ENCODE measurements at regions not wholly inside any gene's neighbourhood (a gene's known extent, or its start where the extent isn't known, plus 50 kb on each side); places are given as distances from the start of the nearest gene placed in this dataset.
"Not testable (repeated sequence)": the region's sequence is repeated elsewhere in the genome, so short reads cannot be mapped to it uniquely, and the experiment has no call there.

DNA sequence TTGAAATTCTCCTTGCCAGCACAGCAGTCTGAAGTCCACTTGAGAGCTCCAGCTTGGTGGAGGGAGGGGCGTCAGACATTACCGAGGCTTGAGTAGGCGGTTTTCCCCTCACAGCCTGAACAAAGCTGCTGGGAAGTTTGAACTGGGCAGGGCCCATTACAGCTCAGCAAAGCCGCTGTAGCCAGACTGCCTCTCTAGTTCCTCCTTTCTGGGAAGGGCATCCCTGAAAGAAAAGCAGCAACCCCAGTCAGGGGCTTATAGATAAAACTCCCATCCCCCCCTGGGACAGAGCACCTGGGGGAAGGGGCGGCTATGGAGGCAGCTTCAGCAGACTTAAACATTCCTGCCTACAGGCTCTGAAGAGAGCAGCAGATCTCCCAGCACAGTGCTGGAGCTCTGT lies 325.3 kb downstream of the GJA1 start:
- no peak for DNase-seq (ENCODE audit: low read depth)

DNA sequence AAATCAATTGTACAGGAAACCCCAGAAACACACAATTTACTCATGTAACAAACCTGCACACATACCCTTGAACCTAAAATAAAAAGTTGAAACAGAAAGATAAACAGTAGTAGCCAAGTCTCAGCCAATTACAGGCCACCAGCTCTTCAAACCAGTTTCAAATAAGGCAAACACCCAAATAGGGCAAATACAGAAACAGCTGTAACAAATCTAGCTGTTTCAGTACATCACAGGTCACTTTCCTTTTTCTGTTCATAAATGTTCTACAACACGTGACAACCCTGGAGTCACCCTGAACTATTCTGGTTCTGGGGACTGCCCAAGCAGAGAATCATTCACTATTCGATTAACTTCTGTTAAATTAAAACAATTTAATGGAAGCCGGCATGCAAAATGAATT lies 329.0 kb downstream of the GJA1 start:
- DNase-seq (ENCODE audit: low read depth) = no peak

DNA sequence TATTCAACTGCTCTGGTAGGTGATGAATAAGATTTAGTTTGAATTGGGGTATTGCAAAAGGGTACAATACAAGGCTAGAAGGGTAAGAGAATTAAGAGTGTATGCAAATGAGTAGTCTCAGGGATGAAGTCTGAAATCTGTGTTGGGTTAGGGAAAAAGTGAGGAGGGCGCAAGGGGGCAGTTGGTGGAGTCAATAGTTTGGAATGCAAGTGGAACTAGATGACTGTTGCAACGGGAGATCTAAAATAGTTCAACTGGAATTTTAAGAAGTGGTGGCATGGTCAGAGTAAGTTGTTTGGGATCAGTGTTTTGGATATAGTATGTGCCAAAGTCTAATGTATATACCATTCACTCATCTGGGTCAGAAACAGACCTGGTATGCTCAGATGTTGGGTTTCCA lies 329.6 kb downstream of the GJA1 start:
- DNase-seq (ENCODE audit: low read depth) = peak; percentile 25

DNA sequence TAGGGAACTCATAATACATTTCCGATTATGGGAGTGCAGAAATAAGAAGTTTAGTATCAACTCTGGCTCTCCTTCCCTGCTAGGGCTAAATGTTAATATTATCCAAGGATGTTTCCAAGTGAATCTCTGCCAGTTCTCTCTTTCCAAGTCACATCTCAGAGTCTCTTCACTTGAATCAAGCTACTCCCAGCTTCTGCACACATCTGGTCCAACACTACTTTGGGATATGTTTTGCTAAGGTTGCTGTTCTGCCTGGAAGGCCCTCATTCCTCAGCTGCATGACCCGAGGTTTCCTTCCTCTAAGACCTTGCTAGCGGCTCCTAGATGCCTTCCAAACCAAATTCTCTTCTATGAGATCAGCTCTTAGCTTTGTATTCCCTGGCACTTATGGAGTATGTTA lies 331.8 kb downstream of the GJA1 start:
- no peak for DNase-seq (ENCODE audit: low read depth)

DNA sequence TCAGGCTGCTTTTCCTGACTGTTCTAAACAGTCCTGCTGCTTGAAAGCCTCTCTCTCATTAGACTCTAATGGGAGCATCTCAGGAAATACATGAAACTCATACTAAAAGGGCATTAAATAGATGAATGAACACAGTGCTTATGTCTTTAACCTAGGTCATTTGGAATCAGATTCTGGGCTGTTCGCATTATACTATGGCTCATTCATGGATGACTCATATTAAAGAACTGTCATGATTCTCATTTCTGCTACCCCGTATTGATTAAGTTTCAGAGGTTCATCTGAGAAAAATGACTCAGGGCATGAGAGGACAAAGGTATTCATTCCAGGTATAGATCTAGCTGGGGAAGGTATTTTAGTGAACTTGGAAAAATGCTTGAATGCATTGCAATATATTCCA lies 335.5 kb downstream of the GJA1 start:
- DNase-seq (ENCODE audit: low read depth) = peak; percentile 10

DNA sequence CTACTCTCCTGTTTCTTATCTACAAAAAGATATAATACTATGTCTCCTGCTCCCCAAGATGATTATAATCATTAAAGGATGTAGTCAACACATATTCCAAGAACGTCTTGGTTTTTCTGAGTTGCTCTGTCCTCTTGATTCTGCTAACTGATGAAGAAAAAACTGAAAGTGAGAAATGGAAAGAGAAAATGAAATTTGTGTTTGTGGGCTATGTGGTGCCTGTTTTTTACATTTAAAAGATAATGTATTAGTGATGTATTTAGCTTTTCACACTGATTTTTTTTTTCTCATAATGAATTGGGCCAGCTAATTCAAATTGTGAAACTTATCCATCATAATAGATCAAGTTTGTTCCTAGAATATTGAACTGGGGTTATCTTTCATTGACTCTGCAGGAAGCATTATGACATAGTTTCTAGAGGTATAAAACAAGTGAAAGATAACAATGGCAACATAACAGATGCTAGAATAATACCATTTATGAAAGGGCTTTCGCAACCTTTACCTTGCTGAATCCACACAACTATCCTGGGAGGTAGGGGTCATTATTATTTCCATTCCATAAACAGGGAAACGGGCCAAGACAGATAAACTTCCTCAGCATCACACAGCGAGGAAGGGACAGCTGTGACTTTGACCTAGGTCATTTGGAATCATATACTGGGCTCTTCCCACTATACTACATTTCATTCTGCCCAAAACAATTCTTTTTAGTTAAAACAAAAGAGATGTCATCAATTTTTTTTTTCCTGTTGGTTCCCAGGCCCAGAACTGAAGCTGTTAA lies 336.7 kb downstream of the GJA1 start:
- DNase-seq (ENCODE audit: low read depth) = no peak

DNA sequence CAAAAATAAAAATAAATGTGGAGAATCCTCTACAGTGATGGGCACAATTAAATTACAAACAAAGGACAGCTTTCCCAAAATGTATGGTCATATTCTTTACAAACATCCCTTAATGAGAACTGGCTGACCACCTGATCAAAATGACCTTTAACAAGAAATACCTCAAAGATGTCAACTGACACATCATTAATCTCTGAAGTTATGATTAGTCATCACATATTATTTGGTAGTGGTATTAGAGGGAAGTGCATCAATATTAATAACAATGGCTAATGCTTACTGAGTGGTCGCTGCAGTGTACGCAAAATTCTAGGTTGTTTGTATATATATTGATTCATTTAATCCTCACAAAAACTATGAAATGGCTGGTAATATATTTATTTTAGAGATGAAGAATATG lies 340.6 kb downstream of the GJA1 start:
- DNase-seq (ENCODE audit: low read depth) = no peak

DNA sequence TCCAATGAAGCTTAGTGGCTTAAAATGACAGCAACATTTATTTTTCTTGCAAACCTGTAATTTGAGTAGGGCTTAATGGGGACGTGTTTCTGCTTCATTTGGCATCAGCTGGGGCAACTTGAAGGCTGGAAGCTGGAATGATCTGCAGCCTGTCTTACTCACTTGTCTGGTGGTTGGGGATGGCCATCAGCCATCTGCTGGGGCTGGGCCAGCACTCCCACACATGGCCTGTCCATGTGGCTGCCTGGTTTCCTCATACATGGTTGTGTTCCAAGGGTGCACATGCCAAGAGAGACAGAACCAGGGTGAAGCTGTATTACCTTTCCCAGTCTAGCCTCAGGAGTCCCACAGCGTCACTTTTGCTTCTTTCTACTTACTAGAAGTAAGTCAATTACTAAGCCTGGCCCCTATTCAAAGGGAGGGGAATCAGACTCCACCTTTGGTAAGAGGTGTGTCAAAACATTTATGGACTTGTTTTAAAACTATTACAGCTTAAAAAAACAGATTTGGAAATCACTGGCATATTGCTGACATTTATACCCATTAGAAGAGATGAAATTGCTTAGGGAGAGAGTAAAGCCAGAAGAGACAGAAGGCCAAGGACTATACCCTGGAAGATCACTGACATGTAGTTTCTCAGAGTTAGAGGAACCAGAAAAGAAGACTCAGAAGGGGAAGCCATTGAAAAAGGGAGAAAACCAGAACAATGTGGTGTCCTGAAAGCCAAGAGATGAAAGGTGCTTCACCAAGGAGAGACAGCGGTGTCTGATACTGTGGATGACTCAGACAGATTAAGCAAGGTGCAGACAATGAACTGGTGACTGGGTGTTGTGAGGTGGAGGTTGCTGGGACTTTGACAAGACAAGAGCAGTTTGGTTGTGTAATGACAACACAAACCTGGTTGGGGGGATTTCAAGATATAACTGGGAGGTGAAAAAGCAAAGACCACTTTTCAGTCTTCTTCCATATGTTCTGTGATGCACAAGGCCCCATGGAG lies 345.2 kb downstream of the GJA1 start:
- peak; percentile 93 for DNase-seq (ENCODE audit: low read depth)

DNA sequence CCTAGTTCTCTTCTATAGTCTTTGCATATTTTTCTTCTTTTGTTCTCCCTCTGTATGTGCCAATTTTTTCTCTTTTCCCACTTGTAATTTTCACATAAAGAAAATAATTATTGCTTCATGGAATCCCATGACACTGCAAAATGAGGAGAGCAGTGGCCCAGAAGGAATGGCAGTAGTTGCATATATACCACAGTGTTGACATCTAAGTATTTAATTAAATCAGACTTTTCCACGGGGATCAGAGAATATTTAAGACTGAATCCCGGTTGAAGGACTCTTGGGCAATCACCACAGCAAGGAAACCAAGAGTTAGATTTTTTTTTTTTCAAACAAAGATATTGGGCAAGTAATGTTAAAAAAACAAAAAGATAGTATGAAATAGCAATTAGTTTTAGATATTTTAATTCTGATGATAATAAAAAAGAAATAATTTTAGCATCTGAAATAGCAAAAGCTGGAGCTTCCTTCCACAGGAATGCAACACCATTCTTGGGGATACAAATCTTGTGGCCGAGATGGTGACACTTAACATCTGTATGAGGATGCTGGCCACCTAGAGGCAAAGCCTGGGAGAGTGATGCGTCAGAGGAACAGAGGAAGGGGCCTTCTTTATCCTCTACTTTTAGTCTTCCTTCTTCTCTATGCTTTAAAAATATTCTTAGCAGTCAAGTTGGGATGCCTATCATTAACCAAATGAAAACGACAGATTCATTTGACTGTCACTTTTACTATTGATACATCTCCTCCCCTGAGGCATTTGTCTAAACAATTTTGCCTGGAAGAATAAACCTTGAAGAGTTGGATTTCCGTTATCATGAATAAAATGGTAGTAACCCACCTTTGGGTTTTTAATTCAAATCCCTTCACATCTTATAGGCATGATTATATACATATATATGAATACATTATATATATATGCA lies 356.2 kb downstream of the GJA1 start:
- no peak for DNase-seq (ENCODE audit: low read depth)

DNA sequence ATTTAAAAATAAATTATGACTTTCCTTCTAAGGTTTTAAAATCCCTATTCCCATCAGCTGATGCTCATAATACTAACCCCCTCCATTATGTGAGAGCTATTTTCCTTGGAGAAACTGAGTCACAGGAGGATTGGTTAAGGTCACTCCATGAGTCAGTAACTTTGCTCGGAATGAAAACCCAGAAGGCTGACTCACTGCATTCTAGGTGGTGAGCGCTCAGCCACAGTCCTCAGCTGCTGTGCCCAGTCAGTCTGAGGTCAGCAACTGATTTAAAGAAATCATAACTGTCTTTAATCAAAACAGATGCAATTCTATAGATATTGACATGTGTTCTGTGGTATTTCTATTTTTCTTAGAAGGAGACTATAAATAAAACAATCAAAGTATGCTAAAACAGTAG lies 359.2 kb downstream of the GJA1 start:
- peak; percentile 89 for DNase-seq (ENCODE audit: low read depth)

DNA sequence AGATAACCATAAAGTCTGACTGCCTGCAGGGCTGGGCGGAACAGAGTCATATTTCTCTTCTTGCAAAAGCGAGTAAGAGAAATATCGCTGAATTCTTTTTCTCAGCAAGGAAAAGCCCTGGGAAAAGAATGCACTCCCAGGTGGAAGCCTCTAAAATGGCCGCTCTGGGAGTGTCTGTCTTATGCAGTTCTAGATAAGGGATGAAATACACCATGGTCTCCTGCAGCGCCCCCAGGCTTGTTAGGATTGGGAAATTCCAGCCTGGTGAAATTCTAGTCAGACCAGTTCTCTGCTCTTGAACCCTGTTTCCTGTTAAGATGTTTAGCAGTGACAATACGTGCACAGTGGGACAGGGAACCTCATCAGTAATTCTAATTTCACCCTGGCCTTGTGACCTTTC lies 362.2 kb downstream of the GJA1 start:
- DNase-seq (ENCODE audit: low read depth) = not testable (repeated sequence)

DNA sequence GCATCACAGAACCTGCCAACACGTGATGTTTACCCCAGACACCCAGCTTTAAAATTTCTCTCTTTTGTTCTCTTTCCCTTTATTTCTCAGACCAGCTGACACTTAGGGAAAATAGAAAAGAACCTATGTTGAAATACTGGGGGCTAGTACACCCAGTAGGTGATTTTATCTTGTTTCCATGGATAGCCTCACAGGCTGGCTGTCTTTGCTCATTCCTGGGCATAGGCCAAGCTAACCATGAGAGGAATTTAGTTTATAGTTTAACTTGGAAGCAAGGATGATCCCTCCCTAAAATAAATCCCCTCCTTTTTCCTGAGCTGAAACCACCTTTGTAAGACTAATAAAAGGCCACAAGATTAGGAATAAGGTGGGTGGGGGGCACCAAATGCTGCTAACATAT lies 362.7 kb downstream of the GJA1 start:
- not testable (repeated sequence) for DNase-seq (ENCODE audit: low read depth)

DNA sequence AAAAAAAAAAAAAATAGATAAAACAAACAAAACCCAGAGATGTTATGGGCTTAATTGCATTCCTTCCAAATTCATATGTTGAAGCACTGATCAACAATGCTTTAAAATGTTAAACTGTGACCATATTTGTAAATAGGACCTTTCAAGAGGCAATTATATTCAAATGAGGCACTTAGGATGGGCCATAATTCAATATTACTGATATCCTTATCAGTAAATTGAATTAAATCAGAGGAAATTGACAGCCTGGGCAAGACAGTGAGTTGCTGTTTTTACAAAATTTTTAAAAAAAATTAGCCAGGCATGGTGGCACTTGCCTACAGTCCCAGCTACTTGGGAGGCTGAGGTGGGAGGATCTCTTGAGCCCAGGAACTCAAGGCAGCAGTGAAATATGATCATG lies 364.1 kb downstream of the GJA1 start:
- no peak for DNase-seq (ENCODE audit: low read depth)

DNA sequence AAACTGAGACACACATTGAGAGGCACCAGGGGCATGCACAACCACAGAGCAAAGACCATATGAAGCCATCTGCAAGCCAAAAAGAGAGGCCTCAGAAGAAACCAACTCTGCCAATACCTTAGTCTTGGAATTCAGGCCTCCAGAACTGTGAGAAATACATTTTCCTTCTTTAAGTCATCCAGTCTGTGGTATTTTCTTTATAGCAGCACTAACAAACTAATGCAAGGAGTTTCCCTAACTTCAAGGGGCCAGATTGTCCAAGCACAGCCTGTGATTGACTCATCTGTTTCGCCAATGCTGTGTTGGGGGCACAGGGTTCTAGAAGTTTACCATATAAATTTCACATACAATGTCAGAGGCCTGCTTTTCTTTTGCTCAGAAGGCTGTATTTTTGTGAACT lies 364.6 kb downstream of the GJA1 start:
- DNase-seq (ENCODE audit: low read depth) = no peak

DNA sequence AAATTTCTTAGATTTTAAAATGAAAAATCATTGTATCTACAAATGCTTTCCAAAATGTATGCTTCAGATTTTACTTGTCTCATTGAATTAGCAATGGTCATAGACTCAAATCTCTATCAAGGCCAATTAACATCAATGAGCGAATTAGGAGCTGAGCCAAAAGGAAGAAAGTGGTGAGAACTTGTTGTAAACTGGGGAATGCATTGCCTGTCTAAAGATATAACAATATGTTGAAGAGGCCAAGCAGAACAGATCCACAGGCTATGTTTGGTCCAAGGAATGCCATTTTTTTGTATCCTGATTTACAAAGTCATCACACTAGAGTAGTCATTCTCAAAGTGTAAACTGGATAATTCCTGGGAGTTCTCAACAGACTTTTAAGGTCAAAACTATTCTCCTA lies 370.7 kb downstream of the GJA1 start:
- DNase-seq (ENCODE audit: low read depth) = no peak

DNA sequence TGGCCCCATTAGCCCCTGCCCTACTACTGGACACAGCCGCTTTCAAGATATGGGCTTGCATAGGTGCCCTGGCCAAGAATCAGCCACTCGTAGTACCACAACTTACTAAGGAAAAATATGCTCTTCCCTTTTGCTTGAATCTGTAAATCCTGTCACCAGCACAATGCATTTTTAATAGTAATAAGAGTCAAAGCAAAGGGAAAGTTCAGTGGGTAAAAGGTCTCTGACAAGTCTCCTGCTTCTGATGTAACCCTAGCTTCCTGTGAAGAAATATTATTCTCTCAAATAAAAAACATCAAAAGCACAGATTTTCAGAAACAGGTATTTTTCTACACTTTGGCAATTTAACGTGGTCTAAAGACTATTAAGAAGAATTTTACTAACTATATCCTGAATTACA lies 373.8 kb downstream of the GJA1 start:
- no peak for DNase-seq (ENCODE audit: low read depth)

DNA sequence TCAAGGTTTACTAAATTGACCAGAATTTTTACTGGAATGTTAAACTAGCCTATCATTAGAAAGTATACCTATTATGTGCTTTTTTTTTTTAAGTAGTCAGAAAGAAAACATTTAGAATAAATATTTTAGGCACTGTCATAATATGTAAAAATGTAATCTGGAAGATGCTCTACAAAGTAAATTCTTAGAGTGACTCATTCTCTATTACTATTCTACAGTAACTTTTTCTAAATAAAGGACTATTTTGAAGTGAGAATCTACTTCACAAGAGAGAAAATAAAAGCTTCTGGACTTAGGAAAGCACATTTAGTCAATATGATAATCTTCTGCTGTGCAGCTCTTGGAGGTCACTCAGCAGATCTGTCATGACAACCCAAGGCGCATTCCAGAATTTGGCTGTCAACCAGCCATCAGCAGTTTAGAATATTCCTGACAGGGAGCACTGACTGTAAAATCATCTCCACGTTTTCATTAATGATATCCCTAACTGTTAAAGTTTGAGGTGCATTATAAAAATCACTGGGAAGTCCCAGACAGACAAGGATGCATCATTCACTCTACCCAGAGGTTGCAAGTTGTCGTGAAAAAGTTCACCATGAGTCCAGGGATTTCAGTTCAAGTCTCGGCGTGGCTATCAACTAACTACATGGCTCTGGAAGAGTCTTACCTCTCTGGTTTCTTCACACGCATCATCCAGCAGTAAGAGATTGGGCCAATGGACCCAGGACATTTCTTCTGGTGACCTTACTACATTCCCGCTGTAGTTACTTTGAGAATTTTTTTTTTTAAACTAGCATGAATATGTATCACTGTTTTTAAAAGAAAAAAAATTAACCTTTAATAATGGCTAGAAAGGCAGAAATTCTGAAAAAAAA lies 374.9 kb downstream of the GJA1 start:
- no peak for DNase-seq (ENCODE audit: low read depth)

DNA sequence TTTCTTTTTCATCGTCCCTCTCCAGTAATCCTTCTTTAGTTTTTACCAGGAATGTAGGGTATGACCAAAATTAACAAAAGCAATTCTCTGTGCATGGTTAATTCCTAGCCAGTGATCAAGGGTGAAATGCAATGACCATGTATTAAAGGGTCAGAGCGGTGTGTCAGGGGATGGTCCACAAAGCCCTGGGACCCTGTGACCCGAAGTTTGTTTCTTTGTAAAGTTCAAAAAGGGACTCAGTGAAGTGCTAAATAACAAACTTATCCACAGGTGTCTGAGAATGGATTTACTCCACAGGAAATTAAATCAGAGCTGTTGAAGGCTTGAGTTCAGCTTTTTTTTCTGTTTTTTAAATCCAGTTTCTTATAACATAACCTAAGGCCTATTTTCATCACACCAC lies 375.7 kb downstream of the GJA1 start:
- DNase-seq (ENCODE audit: low read depth) = no peak

DNA sequence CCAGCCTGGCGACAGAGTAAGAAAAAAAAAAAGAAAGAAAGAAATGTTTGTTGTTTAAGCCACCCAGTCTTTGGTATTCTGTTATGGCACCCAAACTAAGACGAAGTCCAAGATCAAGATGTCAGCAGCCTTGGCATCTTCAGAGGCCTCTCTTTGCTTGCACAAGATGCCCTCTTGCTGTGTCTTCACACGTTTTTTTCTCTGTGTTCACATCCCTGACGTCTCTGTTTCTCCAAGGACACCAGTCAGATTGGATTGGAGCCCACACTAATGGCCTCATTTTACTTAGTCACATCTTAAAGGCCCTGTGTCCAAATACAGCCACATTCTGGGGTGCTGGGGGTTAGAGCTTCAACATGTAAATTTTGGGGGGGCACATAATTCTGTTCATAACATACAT lies 380.9 kb downstream of the GJA1 start:
- DNase-seq (ENCODE audit: low read depth) = no peak

DNA sequence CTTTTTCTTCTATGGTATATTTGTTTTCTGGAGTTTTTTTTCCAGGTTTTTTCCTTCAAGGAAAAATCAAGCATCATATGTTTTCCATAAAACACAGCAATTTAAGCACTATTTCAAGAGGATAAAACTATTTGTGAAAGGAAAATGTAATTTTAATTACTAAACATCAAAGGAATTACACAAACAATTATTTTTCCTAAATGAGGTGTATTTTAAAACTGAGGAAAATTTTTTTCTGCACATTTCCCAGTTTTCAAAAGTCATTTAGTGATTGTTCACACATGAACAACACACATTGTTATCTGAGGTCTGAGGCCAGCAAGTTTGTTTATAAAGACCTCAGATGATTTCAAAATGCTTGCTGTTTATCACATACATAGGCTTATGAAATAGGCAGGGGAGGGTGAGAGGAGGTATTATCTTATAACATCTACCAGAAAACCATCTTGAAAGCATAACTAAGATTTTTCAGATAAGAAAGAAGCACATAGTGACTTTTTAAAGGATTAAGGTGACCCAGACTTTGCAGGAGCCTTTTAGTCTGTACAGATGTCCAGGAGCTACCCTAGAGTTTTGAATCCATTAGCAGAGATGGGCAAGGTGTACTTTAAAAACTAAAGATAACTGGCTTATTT lies 381.6 kb downstream of the GJA1 start:
- DNase-seq (ENCODE audit: low read depth) = peak; percentile 32
